ENCODE measurements at regions not wholly inside any gene's neighbourhood (a gene's known extent, or its start where the extent isn't known, plus 50 kb on each side); places are given as distances from the start of the nearest gene placed in this dataset.

GRCh38 chr1:82384776-82385175 is 584.0 kb downstream of the ADGRL2 start:
- no peaks in the 10 kb centered on the region for H3K9me3 Mint-ChIP-seq (ENCODE audit: unreplicated experiment)

DNA sequence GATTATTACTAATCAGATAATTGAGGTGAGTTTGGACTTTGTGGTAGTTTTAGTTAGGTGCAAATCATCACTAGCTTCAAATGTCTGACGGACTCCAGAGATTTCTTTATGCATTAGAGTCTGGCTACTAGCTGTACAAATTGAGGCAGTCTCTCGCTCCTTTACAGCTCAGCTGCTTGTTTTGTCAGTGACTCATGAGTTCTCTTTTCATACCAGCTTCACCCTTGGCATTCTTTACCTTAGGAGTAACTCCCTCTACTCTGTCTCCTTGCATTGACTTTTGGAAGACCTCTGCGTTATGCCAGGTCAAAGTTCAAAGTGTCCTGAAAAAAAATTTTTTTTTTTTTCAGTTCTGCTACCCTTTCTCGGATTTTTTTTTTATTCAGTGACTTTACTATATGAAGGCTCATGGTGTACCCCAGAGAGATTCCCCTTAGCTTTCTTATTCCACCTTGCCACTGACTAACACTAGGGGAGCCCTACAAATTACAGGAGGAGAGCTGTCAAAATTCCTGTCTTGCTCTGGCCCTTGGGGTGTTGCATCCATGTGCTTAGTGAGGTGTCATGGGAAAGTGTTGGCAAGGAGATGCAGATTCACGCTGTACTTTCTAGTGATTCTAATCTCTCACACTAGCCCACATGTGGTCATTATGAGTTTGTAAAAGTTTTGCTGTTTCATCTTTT is 576.6 kb downstream of the ADGRL2 start:
- no peak for DNase-seq (ENCODE audit: extremely low spot score, unreplicated experiment)
- peaks cover 23% of the 10 kb centered on the region for H3K4me1 Mint-ChIP-seq (ENCODE audit: unreplicated experiment)
- H3K27me3 Mint-ChIP-seq (ENCODE audit: unreplicated experiment): no peaks in the 10 kb centered on the region
- H3K4me3 Mint-ChIP-seq (ENCODE audit: unreplicated experiment): no peak overlapping the region
- H3K9me3 Mint-ChIP-seq (ENCODE audit: unreplicated experiment): no peaks in the 10 kb centered on the region
- peak; percentile 31 for TF ChIP-seq CTCF (IDR thresholded peaks at IDR 0.05)
- no peaks in the 10 kb centered on the region for H3K36me3 Mint-ChIP-seq (ENCODE audit: unreplicated experiment)
- peak overlapping the region; percentile 74 for H3K27ac Mint-ChIP-seq (ENCODE audit: unreplicated experiment)

More at GRCh38 chr1:82384776-82385175, 584.0 kb downstream of the ADGRL2 start:
- Mint-ChIP-seq H3K4me1 (ENCODE audit: unreplicated experiment) (peaks cover 8% of the 10 kb centered on the region), H3K27me3 (ENCODE audit: unreplicated experiment) (no peaks in the 10 kb centered on the region), H3K27ac (ENCODE audit: unreplicated experiment) (no peak overlapping the region), H3K4me3 (ENCODE audit: unreplicated experiment) (no peak overlapping the region), H3K36me3 (ENCODE audit: unreplicated experiment) (no peaks in the 10 kb centered on the region)
- no peak for DNase-seq (ENCODE audit: extremely low spot score, unreplicated experiment)
- TF ChIP-seq CTCF (IDR thresholded peaks at IDR 0.05): no peak

- H3K4me3 Mint-ChIP-seq (ENCODE audit: unreplicated experiment): no peak overlapping the region
- H3K4me1 Mint-ChIP-seq (ENCODE audit: unreplicated experiment): peaks cover 33% of the 10 kb centered on the region
- H3K27me3 Mint-ChIP-seq (ENCODE audit: unreplicated experiment): no peaks in the 10 kb centered on the region
- H3K27ac Mint-ChIP-seq (ENCODE audit: unreplicated experiment): no peak overlapping the region
- TF ChIP-seq CTCF (IDR thresholded peaks at IDR 0.05): no peak
- no peak for DNase-seq (ENCODE audit: extremely low spot score, unreplicated experiment)
- H3K36me3 Mint-ChIP-seq (ENCODE audit: unreplicated experiment): no peaks in the 10 kb centered on the region
- H3K9me3 Mint-ChIP-seq (ENCODE audit: unreplicated experiment): no peaks in the 10 kb centered on the region
Observed at GRCh38 chr1:82373710-82374109, 573.0 kb downstream of the ADGRL2 start.

DNA sequence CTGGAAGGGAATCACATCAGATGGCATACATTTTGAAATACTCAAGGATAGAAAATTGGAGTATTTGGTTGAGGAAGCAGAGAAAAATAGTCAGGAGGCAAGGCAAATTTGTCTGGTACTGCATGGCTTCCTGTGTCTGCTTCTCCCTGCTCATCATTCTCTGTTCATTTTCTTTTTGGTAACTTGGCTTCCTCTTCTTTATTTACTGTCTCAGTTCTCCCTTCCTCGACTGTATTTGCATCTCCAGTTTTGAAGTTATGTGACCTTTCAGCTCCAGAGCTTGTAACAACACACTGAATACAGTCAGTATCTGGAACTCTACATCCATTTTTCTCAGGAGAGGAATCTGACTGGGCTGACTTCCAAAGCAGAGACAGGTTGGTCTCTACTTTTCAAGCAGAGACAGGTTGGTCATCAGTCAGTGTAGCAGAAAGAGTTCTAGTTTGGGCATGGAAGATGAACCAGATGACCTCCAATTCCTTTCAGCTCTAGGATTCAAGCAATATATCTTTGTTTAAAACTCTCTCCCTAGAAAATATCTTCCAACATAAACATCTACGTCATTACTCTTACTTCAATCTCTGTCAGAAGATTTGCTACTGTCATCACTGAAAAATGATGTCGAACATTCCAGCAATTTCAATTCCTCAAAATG is 571.2 kb downstream of the ADGRL2 start:
- H3K36me3 Mint-ChIP-seq (ENCODE audit: unreplicated experiment): peaks cover 2% of the 10 kb centered on the region
- no peak for DNase-seq (ENCODE audit: extremely low spot score, unreplicated experiment)
- H3K27ac Mint-ChIP-seq (ENCODE audit: unreplicated experiment): peak overlapping the region; percentile 39
- H3K4me3 Mint-ChIP-seq (ENCODE audit: unreplicated experiment): no peak overlapping the region
- H3K4me1 Mint-ChIP-seq (ENCODE audit: unreplicated experiment): peaks cover 22% of the 10 kb centered on the region
- no peak for TF ChIP-seq CTCF (IDR thresholded peaks at IDR 0.05)
- no peaks in the 10 kb centered on the region for H3K27me3 Mint-ChIP-seq (ENCODE audit: unreplicated experiment)
- H3K9me3 Mint-ChIP-seq (ENCODE audit: unreplicated experiment): peaks cover 6% of the 10 kb centered on the region

GRCh38 chr1:82367456-82367855 is 566.7 kb downstream of the ADGRL2 start:
- Mint-ChIP-seq H3K27ac (ENCODE audit: unreplicated experiment) (no peak overlapping the region), H3K9me3 (ENCODE audit: unreplicated experiment) (peaks cover 6% of the 10 kb centered on the region), H3K27me3 (ENCODE audit: unreplicated experiment) (no peaks in the 10 kb centered on the region), H3K4me1 (ENCODE audit: unreplicated experiment) (peaks cover 14% of the 10 kb centered on the region), H3K4me3 (ENCODE audit: unreplicated experiment) (no peak overlapping the region), H3K36me3 (ENCODE audit: unreplicated experiment) (peaks cover 2% of the 10 kb centered on the region)
- TF ChIP-seq CTCF (IDR thresholded peaks at IDR 0.05): no peak
- DNase-seq (ENCODE audit: extremely low spot score, unreplicated experiment): no peak

Measured in osteocyte (in vitro differentiated cells).